Activated CD4-positive, CD25-positive, alpha-beta regulatory T cell treated with anti-CD3 and anti-CD28 coated beads, Interleukin-2, amount 50 U/mL, for 24 hours (primary cell): ENCODE measurements at regions not wholly inside any gene's neighbourhood (a gene's known extent, or its start where the extent isn't known, plus 50 kb on each side); places are given as distances from the start of the nearest gene placed in this dataset.

Experiments used
- ATAC-seq, 2 donors: fragments of 150-1000 bp; cut with Tn5 transposase; one replicate each; pipeline ENCODE4 v1.10.0; 2021; ENCODE audit warnings: mild to moderate bottlenecking in 1 of 2, moderate library complexity in 1 of 2

DNA sequence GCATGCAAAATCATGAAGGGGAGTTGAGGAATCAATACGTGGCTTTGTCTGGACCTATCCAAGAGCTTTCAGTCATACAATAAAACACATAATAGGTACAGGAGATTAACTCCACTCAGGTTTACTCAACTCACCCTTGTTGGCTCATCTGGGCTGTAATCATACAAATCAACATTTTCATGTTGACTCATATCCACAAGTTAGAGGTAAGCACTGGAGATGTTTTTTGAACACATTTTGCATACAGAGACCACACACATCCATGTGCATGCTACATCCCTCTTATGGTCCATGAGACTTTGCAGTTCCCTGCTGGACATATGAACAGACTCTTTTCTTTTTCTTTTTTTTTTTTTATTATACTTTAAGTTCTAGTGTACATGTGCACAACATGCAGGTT lies 336.9 kb upstream of the PIK3C3 start:
- ATAC-seq = no peak

DNA sequence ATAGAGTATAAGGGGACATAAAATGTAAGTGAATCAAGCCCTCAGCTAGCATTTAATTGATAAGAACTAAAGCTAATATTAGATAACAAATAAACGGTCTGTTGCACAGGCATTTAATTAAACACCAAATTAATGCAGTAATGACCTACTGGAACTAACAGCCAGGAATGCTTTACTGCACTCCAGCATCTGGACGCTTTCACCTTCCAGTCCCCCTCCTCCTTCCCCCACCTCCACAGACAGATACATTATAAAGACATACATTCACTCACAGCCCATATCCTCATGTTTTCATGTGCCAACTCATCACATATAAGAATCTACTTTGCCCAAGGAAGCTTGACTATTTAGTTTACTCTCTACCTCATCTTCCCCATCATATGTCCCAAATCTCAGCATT lies 337.4 kb upstream of the PIK3C3 start:
- no peak for ATAC-seq

DNA sequence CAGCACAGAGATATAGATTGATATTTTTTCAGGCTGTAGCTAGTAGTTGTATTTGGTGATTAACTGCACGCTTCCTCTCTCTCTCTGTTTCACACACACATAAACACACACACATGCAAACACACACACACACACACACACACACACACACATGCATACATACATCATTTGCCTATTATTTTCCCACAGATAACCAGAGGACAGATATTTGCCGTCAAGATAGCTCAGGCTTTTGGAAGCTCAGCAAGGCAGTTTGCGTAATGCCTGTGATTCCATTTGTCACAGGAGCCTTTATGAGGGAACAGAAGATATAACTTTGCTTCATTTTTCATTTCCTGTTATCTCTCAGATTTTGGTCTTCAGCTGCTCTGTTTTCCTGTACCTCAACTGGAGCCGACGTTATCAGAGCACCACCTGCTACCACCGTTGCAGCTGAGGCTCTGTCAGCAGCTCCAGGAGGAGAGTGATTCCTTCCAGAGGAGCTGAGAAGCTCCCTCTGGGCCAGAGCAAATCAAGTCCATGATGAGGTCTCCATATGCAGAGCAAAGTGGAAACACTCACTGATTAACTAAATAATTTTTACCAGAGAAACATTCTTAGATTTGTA lies 341.9 kb upstream of the PIK3C3 start:
- ATAC-seq = no peak

DNA sequence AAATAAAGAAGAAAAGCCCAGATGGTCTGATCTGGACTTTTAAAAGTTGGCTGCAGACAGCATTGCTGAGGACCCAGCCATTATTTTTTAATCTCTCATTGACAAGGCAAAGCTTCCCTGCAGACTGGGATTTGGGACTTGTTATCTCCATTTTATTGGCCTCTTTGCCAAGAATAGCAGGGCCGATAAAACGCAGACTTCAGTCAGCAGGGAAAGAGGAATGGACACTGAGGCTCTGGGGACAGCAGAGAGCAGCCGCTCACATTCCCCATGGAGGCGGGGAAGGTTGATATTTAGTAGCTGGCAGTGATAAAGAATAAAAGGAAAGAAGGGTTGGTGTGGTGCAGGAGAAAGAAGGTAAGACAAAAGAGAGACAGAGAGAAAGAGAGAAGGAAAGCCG lies 350.1 kb upstream of the PIK3C3 start:
- no peak for ATAC-seq

DNA sequence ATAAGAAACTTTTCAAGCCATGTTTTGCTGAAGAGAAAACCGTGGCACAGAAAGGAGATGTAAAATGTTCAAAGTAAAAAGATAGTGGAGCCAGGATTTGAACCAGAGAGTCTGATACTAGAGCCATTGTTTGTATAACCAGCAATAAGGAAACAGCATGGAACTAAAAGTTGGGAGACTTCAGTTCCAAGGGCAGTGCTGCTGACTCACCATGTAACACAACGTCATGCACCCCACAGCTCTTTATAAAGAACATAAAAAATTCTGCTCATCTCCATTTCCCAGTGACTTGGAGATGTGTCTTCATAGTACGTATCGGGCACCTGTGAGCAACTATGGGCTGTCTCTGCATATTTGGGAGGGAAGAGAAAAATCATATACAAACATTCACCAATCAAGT lies 353.0 kb upstream of the PIK3C3 start:
- ATAC-seq = no peak

DNA sequence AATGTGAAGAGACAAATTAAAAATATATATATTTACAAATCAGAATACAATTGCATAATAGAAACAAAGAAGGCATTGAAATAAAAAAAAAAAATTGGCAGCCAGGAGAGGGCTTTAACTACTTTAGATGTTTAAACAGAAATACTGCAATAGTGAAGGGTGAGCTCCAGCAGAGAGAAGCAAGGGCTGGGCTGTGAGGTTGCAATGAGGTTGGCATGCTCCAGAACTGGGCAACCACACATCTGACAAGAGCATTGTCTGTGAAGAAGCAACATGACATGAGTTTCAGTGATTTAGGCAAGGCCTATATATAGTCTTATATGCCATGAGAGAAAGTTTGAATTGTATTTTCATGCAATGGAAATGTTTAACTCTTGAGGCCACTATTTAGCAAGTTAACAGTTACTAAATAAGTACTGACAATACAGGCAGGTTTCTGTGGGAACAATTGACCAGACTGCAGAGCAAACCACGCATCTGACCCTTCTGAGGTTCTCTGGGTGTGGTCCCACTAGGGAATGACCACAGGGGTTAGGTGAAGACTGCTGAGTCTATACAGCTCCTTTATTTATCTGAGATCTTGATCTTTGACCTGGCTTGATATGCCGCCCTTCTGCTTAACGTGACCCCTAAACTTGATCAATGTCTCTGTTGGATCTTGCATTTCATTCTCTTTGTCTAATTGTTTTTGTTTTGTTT lies 354.2 kb upstream of the PIK3C3 start:
- no peak for ATAC-seq

DNA sequence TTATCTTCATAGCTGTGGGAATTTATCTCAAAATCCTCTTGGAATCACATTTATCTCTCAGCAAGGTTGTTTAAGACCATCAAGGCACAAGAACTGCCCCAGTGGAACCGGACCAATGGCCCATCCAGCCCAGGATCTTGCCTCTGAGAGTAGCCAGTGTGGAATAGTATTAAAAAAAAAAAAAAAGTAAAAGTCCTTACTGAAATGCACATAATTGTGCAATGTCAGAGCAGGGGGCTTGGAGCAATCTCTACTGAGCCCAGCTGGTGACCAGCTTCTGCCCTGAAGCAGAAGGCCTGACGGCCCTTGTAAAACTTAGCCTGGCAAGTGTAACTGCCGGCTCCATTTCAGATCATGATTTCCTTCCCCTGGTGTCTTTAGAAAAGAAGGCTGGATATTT lies 355.6 kb upstream of the PIK3C3 start:
- no peak for ATAC-seq

DNA sequence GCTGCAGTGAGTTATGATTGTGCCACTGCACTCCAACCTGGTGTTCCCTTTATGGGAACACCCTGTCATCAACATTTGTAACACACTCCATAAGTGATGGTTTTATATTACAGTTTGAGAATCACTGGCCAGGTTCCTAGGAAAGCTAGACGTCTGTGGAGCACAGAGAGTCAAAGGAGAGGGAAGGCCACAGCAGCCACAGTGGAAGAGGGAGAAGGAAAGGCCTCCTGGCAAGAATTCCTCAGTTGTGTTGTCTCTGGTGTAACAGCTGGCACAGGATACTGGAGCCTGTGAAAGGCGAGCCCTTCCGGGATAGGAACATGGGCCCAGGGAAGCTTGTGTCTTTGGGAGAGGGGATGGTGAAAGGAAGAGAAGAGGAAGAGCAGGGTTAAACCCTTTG lies 360.5 kb upstream of the PIK3C3 start:
- no peak for ATAC-seq

DNA sequence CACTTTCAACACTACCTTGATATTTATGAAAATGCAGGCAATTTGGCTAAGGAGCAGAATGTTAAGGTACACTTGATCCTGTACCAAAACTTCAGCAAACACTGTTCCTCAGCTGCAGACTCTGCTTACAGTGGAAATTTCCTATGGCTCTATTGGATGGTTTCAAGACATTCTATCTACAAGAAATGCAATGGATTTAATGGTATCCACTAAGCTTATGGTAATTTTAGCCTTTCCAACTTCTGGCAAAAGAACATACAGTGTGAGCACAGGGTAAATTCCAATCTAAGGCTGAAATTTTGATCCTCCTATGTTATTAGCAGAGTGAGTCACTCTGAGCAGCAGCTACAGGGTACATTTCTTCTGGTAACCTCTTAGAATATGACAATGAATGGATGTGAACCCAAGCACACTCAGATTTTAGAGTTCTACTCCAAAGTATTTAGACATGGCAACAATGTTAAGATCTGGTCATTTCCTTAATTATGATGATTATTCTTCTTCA lies 361.8 kb upstream of the PIK3C3 start:
- no peak for ATAC-seq

DNA sequence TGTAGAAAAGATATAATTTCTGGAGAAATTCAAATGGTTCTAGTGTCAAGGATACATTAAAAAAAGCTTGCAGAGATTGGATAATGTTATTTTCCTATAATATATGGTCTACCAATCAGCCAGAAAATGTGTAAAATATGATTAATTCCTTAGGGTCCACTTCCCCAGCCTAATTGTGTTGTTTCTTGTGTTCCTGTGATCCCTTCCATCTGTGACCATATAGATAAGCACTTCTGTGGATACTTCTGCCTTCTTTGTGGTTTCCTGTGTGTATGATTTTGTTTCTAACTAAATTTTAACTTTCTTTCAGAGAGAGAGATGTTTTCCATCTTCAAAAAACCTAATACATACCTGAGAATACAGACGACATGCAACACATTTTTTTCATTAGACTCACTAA lies 367.1 kb upstream of the PIK3C3 start:
- ATAC-seq = no peak

DNA sequence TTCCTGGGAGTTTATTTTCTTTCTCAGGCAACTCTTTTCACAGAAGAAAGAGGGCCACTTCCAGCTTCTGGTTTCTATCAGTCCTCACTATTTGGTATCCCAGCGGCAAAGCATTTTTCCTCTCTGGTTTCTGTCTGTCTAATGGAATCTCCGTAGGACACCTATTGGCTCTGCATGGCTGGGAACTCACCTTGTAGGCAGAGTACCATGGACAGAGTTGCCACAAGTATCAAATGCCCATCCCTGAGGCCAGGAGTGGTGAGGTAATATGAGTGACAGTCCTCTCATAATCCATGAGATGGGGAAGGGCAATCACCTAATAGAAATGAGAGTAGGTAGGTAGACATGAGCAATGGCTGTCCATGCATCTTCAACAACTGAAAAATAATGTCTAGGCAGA lies 369.5 kb upstream of the PIK3C3 start:
- ATAC-seq = no peak

DNA sequence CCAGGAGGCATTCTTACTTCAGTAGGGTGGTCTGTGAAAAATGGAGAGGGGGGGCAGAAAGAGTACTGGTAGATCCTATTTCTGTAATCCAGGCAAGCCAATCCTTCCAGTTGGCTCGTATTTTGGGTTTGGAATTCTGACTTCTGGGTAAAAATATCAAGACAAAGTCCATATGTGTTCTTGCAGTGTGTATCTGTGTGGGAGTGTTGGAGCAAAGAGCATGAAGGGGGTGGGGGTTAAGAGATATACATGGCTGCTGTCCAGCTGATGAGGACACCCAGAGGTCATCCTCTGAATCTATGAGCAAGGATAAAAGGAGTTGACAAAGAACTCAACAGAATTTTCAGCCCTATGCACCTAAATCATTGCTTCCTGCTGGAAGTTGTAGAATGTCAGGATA lies 375.8 kb upstream of the PIK3C3 start:
- no peak for ATAC-seq

DNA sequence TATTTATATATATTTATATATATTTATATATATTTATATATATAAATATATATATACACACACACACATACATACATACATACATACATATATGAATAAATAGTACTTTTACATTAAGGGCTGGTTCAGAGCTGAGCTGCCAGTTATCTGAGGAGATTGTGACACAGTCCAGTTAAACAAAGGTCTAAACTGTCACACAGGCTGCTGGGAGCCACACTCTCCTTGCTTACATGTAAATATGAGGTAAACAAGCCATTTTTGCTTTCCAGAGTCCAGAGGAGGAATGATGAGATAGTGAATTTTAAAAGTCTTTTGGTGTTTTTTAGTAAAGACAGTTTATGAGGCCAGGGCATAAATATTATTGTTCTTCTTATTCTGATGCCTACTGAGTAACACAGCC lies 377.5 kb upstream of the PIK3C3 start:
- no peak for ATAC-seq

DNA sequence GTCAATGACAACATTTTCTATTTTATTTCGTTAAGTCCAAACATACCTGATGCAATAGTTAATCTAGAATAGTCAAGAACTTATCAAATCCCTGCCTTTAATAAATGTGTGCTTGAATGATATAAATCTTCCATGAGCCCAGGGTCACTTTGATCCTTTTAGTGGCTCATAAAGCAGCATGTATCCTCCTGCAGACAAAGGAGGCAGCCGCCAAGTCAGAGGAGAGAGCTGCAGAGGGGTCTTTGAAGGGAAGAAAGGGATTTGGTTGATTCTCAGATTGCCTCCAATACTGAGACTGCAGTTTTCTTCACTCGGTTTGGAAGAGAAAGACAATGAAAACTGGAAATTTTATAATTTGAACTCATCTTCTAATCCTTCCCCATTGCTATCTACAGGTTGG lies 378.4 kb upstream of the PIK3C3 start:
- ATAC-seq = no peak

DNA sequence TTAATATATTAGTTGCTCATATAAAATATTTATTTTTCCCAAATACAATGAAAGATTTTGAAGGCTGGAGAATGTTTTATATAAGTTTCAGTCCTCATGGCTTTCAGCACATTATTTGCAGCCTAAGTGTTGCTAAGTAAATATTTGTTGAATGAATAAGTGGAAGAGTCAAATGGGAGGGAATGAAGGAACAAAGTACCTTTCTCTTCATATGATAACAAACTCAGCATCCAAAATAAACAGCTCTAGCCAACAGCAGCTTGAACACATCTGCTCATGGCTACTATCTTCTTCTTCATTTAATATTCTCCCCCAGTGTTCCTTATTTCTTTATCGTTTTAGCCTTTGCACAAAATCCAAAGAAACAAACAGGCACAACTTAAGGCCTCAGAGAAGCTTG lies 385.2 kb upstream of the PIK3C3 start:
- no peak for ATAC-seq

DNA sequence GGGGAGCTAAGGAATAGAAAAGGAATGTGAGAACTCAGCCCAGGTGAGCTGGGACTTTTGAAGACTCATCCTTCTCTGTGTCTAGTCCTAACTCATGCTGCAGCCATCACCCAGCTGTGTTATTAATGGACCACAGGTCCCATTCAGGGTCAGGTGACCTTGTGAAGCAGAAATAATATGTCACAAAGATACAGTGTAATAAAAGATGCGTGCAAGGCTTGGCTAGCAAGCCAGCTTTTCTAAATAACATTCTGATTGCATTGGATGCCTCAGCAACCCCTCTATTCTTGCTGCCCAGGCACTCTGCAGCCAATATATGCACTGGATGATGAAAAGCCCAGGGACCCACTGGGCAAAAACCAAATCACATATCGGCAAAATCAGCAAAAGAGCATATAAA lies 393.1 kb upstream of the PIK3C3 start:
- ATAC-seq = no peak

DNA sequence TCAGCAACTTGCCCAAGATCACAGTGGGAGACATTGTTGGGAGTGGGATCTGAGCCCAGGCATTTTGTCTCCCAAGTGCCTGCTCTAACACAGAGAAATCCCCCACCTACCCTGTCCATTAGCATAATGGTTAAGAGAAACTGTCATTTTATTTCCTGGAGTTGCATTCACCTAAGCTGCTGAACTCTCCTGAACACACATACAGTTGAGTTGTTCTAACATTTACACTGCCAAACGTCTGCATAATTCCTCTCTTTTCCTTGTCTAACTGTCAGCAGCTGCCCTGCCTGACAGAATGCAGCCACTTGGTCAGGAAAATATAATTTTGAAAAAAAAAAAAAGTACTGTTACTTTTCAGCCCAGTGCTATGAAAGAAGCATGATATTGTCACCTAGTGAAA lies 396.3 kb upstream of the PIK3C3 start:
- ATAC-seq = no peak

DNA sequence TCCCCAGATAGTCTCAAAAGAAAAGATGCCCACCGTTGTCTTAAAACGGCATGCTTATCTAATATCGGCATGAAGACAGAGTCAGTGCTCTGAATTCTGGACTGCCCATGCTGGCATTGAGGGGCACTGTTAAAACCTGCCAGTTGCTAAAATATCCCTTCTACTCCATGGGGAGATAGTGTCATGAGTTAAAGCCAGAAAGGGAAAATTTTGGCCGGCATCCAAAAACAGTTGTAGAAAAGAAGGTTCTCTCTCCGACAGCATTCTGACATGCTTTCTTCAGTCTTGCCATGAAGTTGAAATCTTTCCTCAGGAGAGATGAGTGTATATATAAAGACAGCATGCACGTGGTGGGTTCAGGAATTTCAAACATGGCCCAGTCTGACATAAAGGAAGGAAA lies 401.3 kb upstream of the PIK3C3 start:
- no peak for ATAC-seq

DNA sequence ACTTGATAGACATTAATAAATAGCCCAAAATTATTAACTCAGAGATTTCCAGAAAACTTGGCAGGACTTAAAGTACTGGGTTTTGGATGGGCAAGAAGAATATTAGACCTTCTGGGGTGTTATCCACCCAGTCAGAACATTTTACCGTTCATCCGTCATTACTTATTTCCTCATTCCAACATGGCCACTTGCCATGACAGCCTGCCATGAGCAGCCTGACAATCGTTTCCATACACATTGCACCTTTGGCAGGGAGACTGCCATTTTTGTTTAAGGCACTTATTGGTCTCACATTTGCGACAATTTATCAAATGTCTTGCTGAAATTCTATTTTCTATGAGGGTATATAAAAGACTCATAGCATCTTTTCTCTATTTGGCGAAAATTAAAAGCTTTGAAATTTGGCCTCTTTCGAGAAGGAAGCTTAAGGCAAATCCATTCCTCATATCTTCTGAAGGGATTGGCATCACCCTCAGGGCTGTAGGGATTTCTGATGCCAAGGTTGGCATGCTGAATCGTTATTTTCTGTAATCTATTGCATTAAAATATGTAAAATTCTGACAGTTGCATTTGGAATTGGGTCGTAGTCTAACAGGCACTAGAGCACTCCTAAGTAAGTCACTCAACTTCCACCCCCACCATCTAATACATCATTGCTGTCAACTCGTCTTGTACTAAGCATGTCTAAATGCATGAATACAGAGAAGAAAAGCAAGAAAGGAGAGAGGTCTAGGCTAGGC lies 406.3 kb upstream of the PIK3C3 start:
- ATAC-seq = no peak

DNA sequence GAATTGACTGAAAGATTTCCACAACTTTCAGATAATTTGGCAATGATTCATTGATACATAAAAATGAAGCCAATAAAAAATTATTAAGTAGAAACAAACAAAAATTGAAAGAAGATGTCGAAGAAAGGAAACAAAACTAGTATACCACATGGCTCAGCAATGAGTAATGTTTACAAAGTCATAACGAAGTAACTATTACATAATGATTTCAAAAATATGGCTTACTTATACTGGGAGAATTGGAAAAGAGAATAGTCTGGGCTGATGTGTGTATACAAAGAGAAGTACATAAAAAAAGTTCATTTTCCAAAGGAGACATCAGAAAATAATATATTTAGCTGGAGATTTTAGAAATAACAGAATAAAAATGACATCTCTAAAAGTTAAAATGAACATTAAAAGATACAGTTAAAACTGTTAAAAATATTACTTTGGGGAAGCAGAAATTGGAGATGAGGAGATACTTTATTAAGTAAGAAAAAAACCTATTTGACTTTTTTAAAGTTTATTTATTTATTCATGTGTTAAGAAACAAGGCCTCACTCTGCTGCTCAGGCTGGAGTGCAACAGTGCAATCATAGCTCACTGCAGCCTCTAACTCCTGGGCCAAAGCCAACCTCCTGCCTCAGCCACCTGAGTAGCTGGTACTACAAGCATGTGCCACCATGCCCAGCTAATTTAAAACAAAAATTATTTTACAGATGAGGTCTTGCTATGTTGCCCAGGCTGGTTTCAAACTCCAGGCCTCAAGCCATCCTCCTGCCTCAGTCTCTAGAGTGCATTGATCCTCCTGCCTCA lies 409.7 kb upstream of the PIK3C3 start:
- ATAC-seq = no peak

DNA sequence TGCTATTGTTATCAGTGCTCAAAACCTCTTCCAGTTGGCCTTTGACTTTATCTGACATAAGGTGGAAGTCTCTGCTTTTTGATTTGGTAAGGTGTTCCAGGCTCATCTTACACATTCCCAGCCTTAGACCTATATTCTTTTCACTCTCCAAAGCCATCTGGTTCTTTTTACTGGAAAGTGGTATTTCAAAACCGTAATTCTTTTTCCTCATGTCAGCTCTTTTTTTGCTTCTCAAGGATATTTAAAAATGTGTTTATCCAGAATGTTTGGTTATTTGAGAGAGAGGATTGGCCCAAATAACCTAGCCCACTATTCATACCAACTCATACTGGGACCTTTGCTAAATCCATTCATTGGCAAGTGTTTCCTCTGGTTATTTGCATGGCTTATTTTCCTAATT lies 411.2 kb upstream of the PIK3C3 start:
- ATAC-seq = no peak

DNA sequence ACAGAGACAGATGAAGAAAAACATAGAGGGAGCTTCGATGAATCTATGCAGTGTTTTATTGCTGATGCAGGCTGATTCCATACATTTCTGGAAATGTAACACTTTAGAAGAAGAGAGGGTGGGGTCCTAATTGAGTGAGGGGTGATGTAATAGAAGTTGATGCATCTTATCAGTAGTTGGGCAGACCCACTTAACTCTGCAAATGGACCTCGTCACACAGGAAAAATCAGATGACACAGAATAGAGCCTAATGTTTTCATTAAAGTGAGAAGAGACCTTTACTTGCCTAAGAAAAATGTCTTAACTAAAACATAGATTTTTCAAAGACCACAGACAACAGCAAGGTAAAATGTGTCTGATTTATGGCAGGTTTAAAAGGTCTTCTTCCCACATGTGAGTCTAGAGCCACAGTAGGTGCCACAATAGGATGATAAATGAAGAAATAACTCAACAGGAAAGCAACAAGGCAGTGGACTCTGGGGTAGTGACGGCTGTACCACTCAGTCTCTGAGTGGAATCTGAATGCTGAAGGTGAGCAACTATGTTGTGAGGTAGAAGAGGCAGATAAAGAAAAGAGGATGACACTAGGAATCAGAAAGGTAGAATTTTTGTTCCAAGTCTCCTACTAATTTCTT lies 414.7 kb upstream of the PIK3C3 start:
- no peak for ATAC-seq

DNA sequence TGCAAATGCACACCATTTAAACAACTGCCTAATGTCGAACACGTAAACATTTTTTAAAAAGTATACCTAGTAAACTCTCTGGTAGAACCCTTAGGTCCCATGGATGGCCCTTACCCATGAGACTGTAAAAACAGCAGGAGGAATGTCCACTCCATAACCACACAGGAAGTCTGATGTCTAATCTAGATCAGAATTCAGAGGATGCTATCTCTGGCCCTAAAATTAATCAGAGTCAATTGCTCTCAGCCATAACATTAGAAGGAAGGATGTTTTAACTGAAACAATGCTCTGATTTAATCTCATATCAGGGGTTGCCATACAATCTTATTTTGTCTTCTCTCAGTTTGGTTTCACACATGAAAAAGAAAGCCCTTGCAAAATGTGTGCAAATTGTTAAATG lies 416.3 kb upstream of the PIK3C3 start:
- no peak for ATAC-seq
